Spleen (tissue), 7 donors: ENCODE measurements at regions not wholly inside any gene's neighbourhood (a gene's known extent, or its start where the extent isn't known, plus 50 kb on each side); places are given as distances from the start of the nearest gene placed in this dataset.

Experiments used
- CTCF ChIP-seq, 11 experiments: fragments of 200-600 bp in 7 of 11; fragments of 450-650 bp in 4 of 11; sonication (generic) in 4 of 11; IDR thresholded peaks in 8 of 11; conservative IDR thresholded peaks in 3 of 11; 1 replicate in 7 of 11; 2 replicates in 4 of 11; pipeline versions ENCODE4 v1.4.0 to v1.8.0; 2016 to 2021; ENCODE audit warnings: antibody characterized with exemption in 11 of 11, inconsistent platforms in 4 of 11, mild to moderate bottlenecking in 1 of 11
- POLR2A ChIP-seq, 3 donors: fragments of 450-650 bp; IDR thresholded peaks; one replicate each; pipeline ENCODE4 v1.5.1; 2017; ENCODE audit warnings: antibody characterized with exemption in 3 of 3, mild to moderate bottlenecking in 1 of 3
- donor health status: DM: no; HTN: no; CAD: no; lungs with moderate emphysema.
- donor health status: DM: no; HTN: no; CAD: no.
- donor health status: DM: no; HTN: no; CAD: no.

DNA sequence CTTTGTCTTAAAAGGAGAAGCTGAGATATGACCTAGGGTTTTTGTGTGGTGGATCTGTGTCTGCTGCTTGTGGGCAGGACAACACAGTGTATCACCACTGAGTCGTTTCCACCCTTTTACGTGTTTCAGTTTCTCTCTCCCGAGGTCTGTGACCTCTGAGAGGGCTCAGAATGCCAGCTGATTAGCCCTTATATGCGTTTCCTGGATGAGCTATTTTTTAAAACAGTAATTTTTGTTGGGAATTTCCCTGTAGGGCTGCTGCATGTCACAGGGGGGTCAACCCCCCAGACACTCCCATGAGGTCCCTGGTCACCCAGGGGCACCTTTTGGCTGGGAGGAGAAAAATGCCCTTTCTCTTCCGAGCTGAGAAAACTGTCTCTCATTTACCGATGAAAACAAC lies 170.4 kb upstream of the CASK start:
- TF ChIP-seq POLR2A (IDR thresholded peaks at IDR 0.05) (no peak), CTCF (IDR thresholded peaks at IDR 0.05 in 8 of 11, conservative IDR thresholded peaks at IDR 0.05 in 3 of 11) (no peak)
